H9 (cell line): ENCODE measurements at regions not wholly inside any gene's neighbourhood (a gene's known extent, or its start where the extent isn't known, plus 50 kb on each side); places are given as distances from the start of the nearest gene placed in this dataset.

ENCODE experiments used
- DNase-seq: peaks from one replicate; pipeline ENCODE4 v3.0.0-alpha.2; 2017
- H2AFZ ChIP-seq: one replicate; pipeline ENCODE4 v1.6.1; 2013; ENCODE audit warnings: mild to moderate bottlenecking, low read length, control low read depth, moderate library complexity
- H2AK5ac ChIP-seq: 2 replicates; pipeline ENCODE4 v1.6.1; 2013; ENCODE audit warnings: low read length, control low read depth, mixed read lengths; ENCODE audit not compliant: insufficient read length
- H2BK120ac ChIP-seq: one replicate; pipeline ENCODE4 v1.6.1; 2013; ENCODE audit warnings: low read depth, mild to moderate bottlenecking, low read length, control low read depth, inconsistent platforms; ENCODE audit not compliant: poor library complexity, severe bottlenecking
- H2BK12ac ChIP-seq: 2 replicates; pipeline ENCODE4 v1.6.1; 2013; ENCODE audit warnings: low read length, control low read depth, mixed read lengths, low read depth; ENCODE audit not compliant: insufficient read length
- H2BK15ac ChIP-seq: 2 replicates; pipeline ENCODE4 v1.6.1; 2013; ENCODE audit warnings: low read depth, low read length, control low read depth
- H2BK20ac ChIP-seq: one replicate; pipeline ENCODE4 v1.6.1; 2013; ENCODE audit warnings: low read depth, mild to moderate bottlenecking, low read length, control low read depth, inconsistent platforms; ENCODE audit not compliant: poor library complexity, severe bottlenecking
- H2BK5ac ChIP-seq: 2 replicates; pipeline ENCODE4 v1.6.1; 2013; ENCODE audit warnings: low read length, control low read depth, mixed read lengths; ENCODE audit not compliant: insufficient read length
- H3K14ac ChIP-seq: 2 replicates; pipeline ENCODE4 v1.6.1; 2013; ENCODE audit warnings: low read length, control low read depth; ENCODE audit not compliant: insufficient read depth
- H3K18ac ChIP-seq: 2 replicates; pipeline ENCODE4 v1.6.1; 2013; ENCODE audit warnings: low read depth, mild to moderate bottlenecking, mixed read lengths, low read length, control low read depth; ENCODE audit not compliant: insufficient read length
- H3K23ac ChIP-seq: 2 replicates; pipeline ENCODE4 v1.6.1; 2013; ENCODE audit warnings: low read length, control low read depth, mixed read lengths, low read depth; ENCODE audit not compliant: insufficient read length
- H3K23me2 ChIP-seq: 2 replicates; pipeline ENCODE4 v1.6.1; 2013; ENCODE audit warnings: low read depth, mild to moderate bottlenecking, mixed read lengths, low read length, control low read depth; ENCODE audit not compliant: insufficient read length, poor library complexity, severe bottlenecking
- H3K27ac ChIP-seq: 2 replicates; pipeline ENCODE4 v1.5.1; 2013; ENCODE audit warnings: low read length, control low read depth, mixed read lengths, low read depth; ENCODE audit not compliant: insufficient read length
- H3K27me3 ChIP-seq: 2 replicates; pipeline ENCODE4 v1.6.1; 2013; ENCODE audit warnings: low read length, control low read depth, inconsistent platforms; ENCODE audit not compliant: insufficient read depth
- H3K4ac ChIP-seq: 2 replicates; pipeline ENCODE4 v1.6.1; 2013; ENCODE audit warnings: low read depth, mild to moderate bottlenecking, control low read depth, inconsistent platforms, low read length, moderate library complexity
- H3K4me1 ChIP-seq: 2 replicates; pipeline ENCODE4 v1.6.1; 2013; ENCODE audit warnings: low read length, control low read depth, inconsistent platforms; ENCODE audit not compliant: insufficient read depth
- H3K4me2 ChIP-seq: 2 replicates; pipeline ENCODE4 v1.6.1; 2013; ENCODE audit warnings: low read length, control low read depth, mixed read lengths; ENCODE audit not compliant: insufficient read length, insufficient read depth
- H3K56ac ChIP-seq: 2 replicates; pipeline ENCODE4 v1.6.1; 2013; ENCODE audit warnings: low read depth, mild to moderate bottlenecking, mixed read lengths, low read length, control low read depth; ENCODE audit not compliant: insufficient read length
- H3K79me1 ChIP-seq: 2 replicates; pipeline ENCODE4 v1.6.1; 2013; ENCODE audit warnings: low read depth, mild to moderate bottlenecking, moderate library complexity, low read length, control low read depth, inconsistent platforms; ENCODE audit not compliant: insufficient read depth, poor library complexity, severe bottlenecking
- H3K79me2 ChIP-seq: 2 replicates; pipeline ENCODE4 v1.6.1; 2013; ENCODE audit warnings: low read length, control low read depth, inconsistent platforms; ENCODE audit not compliant: insufficient read depth
- H3K9ac ChIP-seq: 2 replicates; pipeline ENCODE4 v1.6.1; 2013; ENCODE audit warnings: low read length, control low read depth, mixed read lengths; ENCODE audit not compliant: insufficient read length; ENCODE audit errors: extremely low read depth
- H3K9me3 ChIP-seq: one replicate; pipeline ENCODE4 v1.6.1; 2013; ENCODE audit warnings: low read depth, low read length, inconsistent platforms; ENCODE audit not compliant: control insufficient read depth
- H3T11ph ChIP-seq: one replicate; pipeline ENCODE4 v1.6.1; 2013; ENCODE audit warnings: mild to moderate bottlenecking, low read length, control low read depth, inconsistent platforms
- H4K20me1 ChIP-seq: one replicate; pipeline ENCODE4 v1.6.1; 2013; ENCODE audit not compliant: control insufficient read depth, insufficient read length, insufficient read depth
- H4K5ac ChIP-seq: 2 replicates; pipeline ENCODE4 v1.6.1; 2013; ENCODE audit warnings: low read depth, mild to moderate bottlenecking, mixed read lengths, low read length, control low read depth; ENCODE audit not compliant: insufficient read length
- H4K8ac ChIP-seq: replicated peaks from 2 replicates; pipeline ENCODE4 v1.6.1; 2013; ENCODE audit warnings: low read length, control low read depth, mixed read lengths, low read depth; ENCODE audit not compliant: insufficient read length
- H4K91ac ChIP-seq: 2 replicates; pipeline ENCODE4 v1.6.1; 2013; ENCODE audit warnings: low read depth, mild to moderate bottlenecking, moderate library complexity, mixed read lengths, low read length, control low read depth; ENCODE audit not compliant: insufficient read length
- H3K27ac Mint-ChIP-seq, 3 experiments: 2 replicates in 2 of 3; 3 replicates in 1 of 3; pipeline ENCODE4 v1.8.0; 2020 to 2021; ENCODE audit warnings: mixed read lengths in 3 of 3, mild to moderate bottlenecking in 1 of 3, moderate library complexity in 1 of 3
- H3K27me3 Mint-ChIP-seq: 2 replicates; pipeline ENCODE4 v1.8.0; 2021; ENCODE audit warnings: low read depth, mild to moderate bottlenecking, moderate library complexity, mixed read lengths
- H3K36me3 Mint-ChIP-seq, 3 experiments: 2 replicates in 2 of 3; 3 replicates in 1 of 3; pipeline ENCODE4 v1.8.0; 2020 to 2021; ENCODE audit warnings: low read depth in 3 of 3, mixed read lengths in 3 of 3; ENCODE audit not compliant: insufficient read depth in 1 of 3
- H3K4me1 Mint-ChIP-seq, 2 experiments: 2 replicates each; pipeline ENCODE4 v1.8.0; 2020; ENCODE audit warnings: mixed read lengths in 2 of 2
- H3K4me3 Mint-ChIP-seq, 2 experiments: 2 replicates in 1 of 2; 3 replicates in 1 of 2; pipeline ENCODE4 v1.8.0; 2020 to 2021; ENCODE audit warnings: mild to moderate bottlenecking in 2 of 2, mixed read lengths in 2 of 2, moderate library complexity in 1 of 2
- H3K9me3 Mint-ChIP-seq, 2 experiments: 2 replicates in 1 of 2; 3 replicates in 1 of 2; pipeline ENCODE4 v1.8.0; 2020; ENCODE audit warnings: mild to moderate bottlenecking in 2 of 2, mixed read lengths in 2 of 2, moderate library complexity in 1 of 2
- CTCF ChIP-seq: fragments of 200-600 bp; sonication (generic); conservative IDR thresholded peaks from 3 replicates; pipeline ENCODE4 v1.8.0; 2021; ENCODE audit warnings: antibody characterized with exemption, mild to moderate bottlenecking

DNA sequence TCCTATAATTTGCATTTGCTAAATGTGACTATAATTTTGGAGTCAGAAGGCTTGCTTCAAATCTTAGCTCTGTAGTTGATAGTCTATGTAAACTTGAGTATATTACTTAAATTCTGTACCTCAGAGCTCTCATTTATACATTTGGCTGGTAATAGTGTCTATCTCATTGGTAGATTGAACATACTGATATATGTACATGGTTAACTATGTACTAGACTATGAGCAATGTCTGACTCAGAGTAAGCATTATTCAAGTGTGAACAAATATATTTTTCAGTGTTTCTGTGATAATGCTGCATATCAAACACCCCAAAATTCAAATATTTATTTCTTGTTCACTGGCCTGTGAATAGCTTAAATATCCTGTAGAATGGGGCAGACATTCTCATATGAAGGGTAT is 1568.9 kb upstream of the PABPC4L start:
- Histone ChIP-seq H3K79me2 (no peaks in the 10 kb centered on the region), H3K4me2 (no peak overlapping the region), H3K23ac (no peak overlapping the region), H3K27me3 (no peaks in the 10 kb centered on the region), H3T11ph (no peak overlapping the region), H4K5ac (no peak overlapping the region), H2AK5ac (no peak overlapping the region), H3K18ac (no peak overlapping the region), H2BK5ac (no peak overlapping the region), H3K14ac (no peak overlapping the region), H2BK120ac (no peak overlapping the region), H2BK12ac (no peak overlapping the region), H3K56ac (no peak overlapping the region), H2BK20ac (no peak overlapping the region), H2BK15ac (no peak overlapping the region), H4K8ac (no peak overlapping the region), H3K4me1 (no peaks in the 10 kb centered on the region), H3K23me2 (no peaks in the 10 kb centered on the region), H4K91ac (no peak overlapping the region), H3K79me1 (no peaks in the 10 kb centered on the region), H4K20me1 (no peaks in the 10 kb centered on the region), H3K9ac (no peak overlapping the region), H3K9me3 (no peaks in the 10 kb centered on the region), H3K27ac (no peak overlapping the region), H2AFZ (no peak overlapping the region), H3K4ac (no peak overlapping the region)
- peaks cover 9 to 19% (median 10%) of the 10 kb centered on the region in 3 experiments; a peak in 5 of 7 replicates for H3K36me3 Mint-ChIP-seq
- peaks cover 21 to 24% of the 10 kb centered on the region in 2 experiments for H3K9me3 Mint-ChIP-seq
- H3K4me3 Mint-ChIP-seq, result no peak overlapping the region
- H3K4me1 Mint-ChIP-seq, result no peaks in the 10 kb centered on the region
- DNase-seq, result no peak
- H3K27ac Mint-ChIP-seq, result no peak overlapping the region
- H3K27me3 Mint-ChIP-seq, result no peaks in the 10 kb centered on the region
- TF ChIP-seq CTCF, result no peak
